ENCODE measurements at regions not wholly inside any gene's neighbourhood (a gene's known extent, or its start where the extent isn't known, plus 50 kb on each side); places are given as distances from the start of the nearest gene placed in this dataset.
A peak's percentile ranks its signal among the peaks of the same experiment; 100 is the strongest.

DNA sequence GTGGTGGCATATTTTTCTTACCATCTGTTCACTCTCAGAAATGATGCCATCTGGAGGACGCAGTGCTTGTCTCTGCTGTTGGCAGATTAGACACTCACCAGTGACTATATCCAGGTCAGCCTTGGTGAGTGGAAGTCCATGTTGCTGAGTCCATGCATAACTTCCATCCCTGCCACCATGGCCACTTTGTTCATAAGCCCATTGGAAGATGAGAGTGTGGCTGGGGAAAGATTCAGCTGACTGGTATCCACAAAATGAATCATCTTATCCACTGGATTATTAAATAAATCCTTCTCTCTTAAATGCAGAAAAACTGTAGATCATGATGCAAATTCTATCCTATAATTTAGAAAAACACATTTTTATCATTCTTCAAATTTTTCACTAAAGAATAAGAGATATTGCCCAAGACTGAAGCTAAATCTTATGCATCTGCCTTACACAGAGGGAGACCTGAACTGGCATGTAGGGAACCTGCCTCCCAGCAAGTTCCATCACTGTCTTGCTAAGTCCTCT lies 726.9 kb downstream of the TNS3 start:
- no peak for DNase-seq

- no peak for DNase-seq
These were observed 728.5 kb downstream of the TNS3 start for GRCh38 chr7:46853451-46853850.

GRCh38 chr7:46852795-46853194 lies 729.1 kb downstream of the TNS3 start:
- no peak for DNase-seq

DNA sequence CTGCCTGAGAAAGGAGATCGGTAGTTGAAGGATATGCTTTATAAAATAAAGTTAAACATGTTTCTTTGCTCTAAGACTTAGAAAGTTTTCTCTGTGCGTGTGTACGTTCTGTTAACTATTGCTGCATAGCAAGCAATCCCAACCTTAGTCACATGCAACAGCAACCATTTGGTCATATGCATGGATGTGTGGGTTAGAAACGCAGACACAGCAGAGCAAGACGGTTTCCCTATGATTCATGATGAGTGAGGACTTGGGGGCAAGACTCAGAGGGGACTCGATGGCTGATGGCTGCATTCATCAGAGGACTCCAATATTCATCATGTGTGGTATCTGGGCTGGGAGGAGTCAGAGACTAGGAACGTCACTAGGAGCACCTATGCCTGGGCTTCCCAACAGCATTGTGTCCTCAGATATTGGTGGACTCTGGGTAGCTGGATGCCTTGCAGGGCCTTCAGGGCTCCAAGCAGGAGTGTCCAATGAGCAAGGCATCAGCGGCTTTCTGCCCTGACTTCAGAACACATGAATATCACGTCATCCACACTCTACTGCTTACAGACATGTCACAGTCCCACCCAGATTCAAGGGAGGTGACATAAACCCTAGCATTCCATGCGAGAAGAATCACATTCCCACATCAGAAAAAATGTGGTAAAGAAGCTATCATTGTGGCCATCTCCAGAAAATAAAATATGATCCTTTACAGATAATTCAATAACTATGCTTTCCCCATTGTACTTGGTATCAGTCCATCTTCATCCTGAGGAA lies 731.2 kb downstream of the TNS3 start:
- no peak for DNase-seq

DNA sequence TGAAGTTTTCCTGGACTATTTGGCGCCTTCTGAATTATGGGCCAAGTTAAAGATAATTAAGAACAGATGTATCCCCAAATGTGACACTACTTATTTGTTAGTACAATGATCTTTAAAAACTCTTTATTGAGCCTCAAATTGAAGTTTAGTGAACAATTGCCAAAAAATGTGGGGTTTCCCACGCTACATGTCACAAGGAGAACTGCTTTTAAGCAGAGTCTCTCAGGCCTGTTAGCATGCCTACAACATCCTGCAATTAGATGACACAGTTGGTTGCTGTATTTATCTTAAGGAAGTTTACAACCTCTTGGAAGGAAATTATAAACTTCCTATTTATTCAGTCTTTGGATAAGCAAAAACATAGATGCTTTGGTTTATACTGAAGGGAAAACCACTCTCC lies 733.0 kb downstream of the TNS3 start:
- DNase-seq, result no peak

DNA sequence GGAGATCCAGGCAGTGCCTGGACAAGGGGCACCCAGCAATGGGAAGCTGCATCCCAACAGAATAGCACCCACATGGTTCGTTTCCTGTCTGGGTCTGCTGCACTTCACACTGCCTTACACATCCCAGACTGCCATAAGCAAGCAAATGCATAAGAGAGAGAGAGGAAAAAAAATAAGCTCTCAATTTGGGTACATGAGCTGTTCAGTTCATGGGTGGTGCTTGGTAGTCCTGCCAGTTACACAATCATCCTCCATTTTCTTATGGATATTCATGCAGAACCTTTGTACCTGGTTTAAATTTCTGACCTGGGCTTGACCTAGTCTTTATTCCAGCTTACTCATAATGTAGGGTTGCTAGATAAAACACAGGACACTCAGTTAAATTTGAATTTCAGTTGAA lies 733.6 kb downstream of the TNS3 start:
- no peak for DNase-seq

DNA sequence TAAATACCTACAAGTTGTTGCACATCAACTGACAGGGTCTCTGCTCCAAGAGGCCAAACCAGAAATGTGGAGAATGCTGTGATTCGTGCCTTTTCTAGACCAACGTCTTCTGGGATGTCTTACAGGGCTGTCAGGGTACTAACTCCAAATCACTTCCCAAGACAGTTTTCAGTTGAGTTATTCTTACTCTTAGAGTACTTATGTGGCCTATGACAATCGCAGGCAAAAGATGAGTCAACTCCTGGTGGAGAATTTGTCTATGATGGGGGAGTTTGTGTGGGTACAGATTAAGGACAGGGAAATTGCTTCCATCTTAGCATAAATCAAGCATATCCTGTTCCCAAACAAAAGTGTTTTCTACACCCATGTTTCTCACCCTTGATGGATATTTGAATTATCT lies 734.8 kb downstream of the TNS3 start:
- DNase-seq, result no peak

GRCh38 chr7:46844486-46844885 lies 737.4 kb downstream of the TNS3 start:
- DNase-seq, result no peak

- DNase-seq, result no peak
These were observed 740.7 kb downstream of the TNS3 start for GRCh38 chr7:46841248-46841647.

DNA sequence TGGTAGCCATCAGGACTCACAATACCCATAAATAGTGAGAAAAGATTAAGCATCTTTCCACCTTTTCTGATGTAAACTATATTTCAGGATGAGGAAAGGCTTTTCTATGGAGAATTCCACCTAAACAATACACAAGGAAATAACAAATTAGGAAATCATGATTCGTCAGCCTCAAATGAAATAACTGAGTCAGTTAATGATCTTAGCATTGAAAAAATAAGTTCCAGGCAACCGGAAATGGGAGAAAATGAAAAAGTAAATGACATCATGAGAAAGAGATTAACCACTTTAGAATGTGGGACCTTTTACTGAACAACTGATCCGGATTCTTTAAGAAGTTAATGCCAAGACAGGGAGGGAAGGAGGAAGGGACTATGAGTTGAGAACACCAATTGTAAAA lies 742.3 kb downstream of the TNS3 start:
- no peak for DNase-seq

DNA sequence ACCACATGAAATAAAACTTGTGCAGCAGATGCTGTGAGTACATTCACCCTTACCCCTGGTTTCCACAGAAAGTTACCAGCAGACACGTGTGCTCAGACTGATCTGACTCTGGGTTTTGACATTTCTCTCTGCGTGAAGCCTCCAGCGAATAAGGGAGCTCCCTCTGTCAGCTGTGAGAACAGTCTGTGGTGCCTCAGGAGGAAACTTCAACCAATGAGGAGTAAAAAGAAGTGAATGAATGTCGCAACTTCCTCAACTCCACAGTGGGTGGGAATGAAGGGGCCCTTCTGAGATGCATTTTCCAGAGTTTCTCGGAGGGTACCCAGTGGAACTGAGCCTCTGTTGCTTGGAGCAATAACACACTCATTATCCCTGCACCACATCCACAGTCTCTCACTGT lies 743.4 kb downstream of the TNS3 start:
- no peak for DNase-seq

GRCh38 chr7:46835556-46835955 lies 746.4 kb downstream of the TNS3 start:
- DNase-seq, result no peak

GRCh38 chr7:46834921-46835320 lies 747.0 kb downstream of the TNS3 start:
- no peak for DNase-seq

- no peak for DNase-seq
These were observed 748.7 kb downstream of the TNS3 start for GRCh38 chr7:46833197-46833596.

GRCh38 chr7:46832136-46832535 lies 749.8 kb downstream of the TNS3 start:
- no peak for DNase-seq

- DNase-seq, result no peak
These were observed 762.1 kb downstream of the TNS3 start for GRCh38 chr7:46819819-46820218.

DNA sequence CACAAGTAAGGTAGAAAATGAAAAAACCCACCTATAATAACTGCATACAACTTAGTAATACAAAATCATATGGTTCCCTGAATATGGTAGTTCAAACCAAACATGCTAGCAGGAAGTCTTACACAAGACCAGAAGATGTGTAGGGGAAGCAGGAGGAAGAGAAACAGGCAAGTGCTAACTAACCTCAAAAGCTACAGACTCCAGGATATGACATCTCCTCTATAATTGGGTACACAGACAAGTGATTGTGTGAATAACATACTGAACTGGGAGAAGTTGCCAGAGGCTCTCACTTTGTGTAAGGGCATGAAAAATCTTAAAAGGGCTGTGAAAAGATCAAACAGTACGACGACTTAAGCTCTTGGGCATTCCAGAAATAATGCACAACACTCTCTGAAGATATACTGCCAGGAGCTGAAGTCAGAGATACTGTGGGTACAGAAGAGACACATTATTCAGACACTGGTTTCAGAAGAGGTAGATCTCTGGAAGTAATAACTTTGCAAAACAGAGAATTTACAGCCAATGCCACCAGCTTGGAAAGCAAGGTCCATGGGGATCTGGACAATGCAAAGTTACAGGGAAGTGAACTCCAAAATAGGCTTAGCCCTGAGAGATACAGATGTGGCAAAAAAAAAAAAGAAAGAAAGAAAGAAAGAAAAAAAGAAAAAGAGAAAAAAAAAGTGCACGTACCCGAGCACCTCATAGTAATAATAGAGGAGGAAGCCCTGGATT lies 767.2 kb downstream of the TNS3 start:
- DNase-seq, result no peak

- DNase-seq, result peak; percentile 31
These were observed 769.7 kb downstream of the TNS3 start for GRCh38 chr7:46812101-46812675.

GRCh38 chr7:46811529-46811928 lies 770.4 kb downstream of the TNS3 start:
- peak; percentile 74 for DNase-seq

GRCh38 chr7:46810986-46811385 lies 770.9 kb downstream of the TNS3 start:
- DNase-seq, result no peak

DNA sequence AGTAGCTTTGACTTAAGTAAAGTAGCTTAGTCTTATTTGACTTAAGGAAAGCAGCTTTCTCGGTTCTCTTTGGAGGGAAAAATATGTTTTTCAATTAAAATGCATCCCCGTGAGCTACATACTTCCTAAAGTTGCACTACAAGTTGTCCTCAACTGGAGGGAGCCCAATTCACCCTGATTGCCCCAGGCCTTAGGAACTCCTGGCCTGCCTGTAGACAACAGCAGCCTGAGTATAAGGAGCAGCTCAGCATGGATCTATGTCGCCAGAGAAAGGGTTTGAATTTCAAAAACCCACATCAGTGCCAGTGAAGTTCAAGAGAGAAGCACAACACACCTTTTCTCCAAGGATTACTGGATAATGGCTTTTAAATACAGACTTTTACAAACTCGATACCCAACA lies 772.0 kb downstream of the TNS3 start:
- no peak for DNase-seq

DNA sequence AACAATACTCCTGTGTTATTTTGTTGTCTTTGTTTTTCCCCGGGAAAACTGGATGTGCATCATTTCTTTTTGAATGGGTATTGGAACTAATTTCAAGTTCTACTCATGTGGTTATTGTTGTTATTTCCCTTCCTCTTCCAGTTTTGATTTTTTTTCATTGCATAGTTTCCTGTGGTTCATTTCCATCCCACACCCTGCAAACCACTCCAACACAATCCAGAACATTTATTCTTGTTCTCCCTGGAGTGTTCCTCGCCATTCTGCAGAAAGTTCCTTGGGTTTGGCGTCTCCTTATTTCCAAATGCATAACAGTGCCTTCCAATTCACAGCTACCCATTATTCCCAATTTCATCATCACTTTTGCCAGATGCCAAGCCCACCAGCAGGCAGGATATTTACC lies 775.1 kb downstream of the TNS3 start:
- DNase-seq, result no peak

DNA sequence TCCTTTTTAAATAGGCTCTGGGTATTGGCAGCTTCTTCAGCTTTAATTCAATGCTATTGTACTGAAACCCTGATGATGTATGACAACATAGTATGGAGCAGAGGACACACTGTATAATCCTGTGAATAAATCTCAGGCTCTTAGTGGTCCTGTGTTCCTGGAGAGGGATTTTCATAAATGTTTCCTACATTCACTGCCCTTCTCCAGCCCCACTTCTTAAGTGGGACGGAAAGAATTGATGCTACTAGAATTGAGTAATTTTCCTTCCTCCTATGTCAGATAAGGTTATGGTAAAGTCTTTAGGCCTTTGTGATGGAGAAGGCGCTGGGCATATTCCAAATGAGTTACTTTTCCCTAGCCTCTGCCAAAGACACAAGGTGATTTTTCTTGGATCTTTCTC lies 779.4 kb downstream of the TNS3 start:
- no peak for DNase-seq

DNA sequence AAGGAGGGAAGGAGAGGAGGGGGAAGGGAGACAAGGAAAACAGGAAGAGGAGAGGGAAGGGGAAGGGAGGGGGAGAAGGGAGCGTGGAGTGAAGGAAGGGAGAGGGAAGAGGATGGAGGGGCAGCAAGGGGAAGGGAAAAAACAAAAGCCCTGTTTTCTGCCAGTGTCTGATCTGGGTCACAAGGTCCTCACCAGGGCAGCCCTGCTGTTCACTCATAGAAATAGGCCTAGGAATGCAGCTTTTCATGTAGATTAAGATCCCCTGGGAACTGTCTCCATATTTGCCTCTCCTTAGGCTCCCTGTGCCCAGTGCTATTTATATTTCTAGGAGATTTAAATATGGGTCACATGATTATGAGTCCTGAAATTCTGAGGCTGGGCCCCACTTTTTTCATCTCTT lies 790.7 kb downstream of the TNS3 start:
- DNase-seq, result peak; percentile 24
